Fibroblast of villous mesenchyme (primary cell): ENCODE measurements at regions not wholly inside any gene's neighbourhood (a gene's known extent, or its start where the extent isn't known, plus 50 kb on each side); places are given as distances from the start of the nearest gene placed in this dataset.

Experiments
- DNase-seq: peaks from one replicate; pipeline ENCODE4 v3.0.0-alpha.2; 2010; ENCODE audit warnings: low read depth
- H3K4me3 ChIP-seq: 2 replicates; pipeline ENCODE4 v1.5.1; 2011; ENCODE audit warnings: low read depth, mild to moderate bottlenecking, low read length
- CTCF ChIP-seq: IDR thresholded peaks from 2 replicates; pipeline ENCODE4 v1.5.1; 2012; ENCODE audit warnings: low read depth, mild to moderate bottlenecking, low read length; ENCODE audit not compliant: insufficient read depth

GRCh38 chr5:124264499-124264898 is 481.9 kb downstream of the ZNF608 start:
- TF ChIP-seq CTCF, result no peak
- H3K4me3 ChIP-seq, result no peak overlapping the region
- peak; percentile 4 for DNase-seq

- TF ChIP-seq CTCF, result no peak
- DNase-seq, result no peak
- H3K4me3 ChIP-seq, result no peak overlapping the region
These were observed 482.6 kb downstream of the ZNF608 start for GRCh38 chr5:124263680-124264491.

GRCh38 chr5:124262991-124263571 is 483.4 kb downstream of the ZNF608 start:
- no peak for DNase-seq
- H3K4me3 ChIP-seq, result no peak overlapping the region
- TF ChIP-seq CTCF, result no peak

- no peak for DNase-seq
- TF ChIP-seq CTCF, result no peak
- H3K4me3 ChIP-seq, result no peak overlapping the region
These were observed 484.0 kb downstream of the ZNF608 start for GRCh38 chr5:124262470-124262869.

GRCh38 chr5:124261848-124262247 is 484.6 kb downstream of the ZNF608 start:
- DNase-seq, result no peak
- no peak for TF ChIP-seq CTCF
- no peak overlapping the region for H3K4me3 ChIP-seq

- TF ChIP-seq CTCF, result no peak
- no peak for DNase-seq
- H3K4me3 ChIP-seq, result no peak overlapping the region
These were observed 485.4 kb downstream of the ZNF608 start for GRCh38 chr5:124260921-124261515.
